GM19372 (cell line): ENCODE measurements at regions not wholly inside any gene's neighbourhood (a gene's known extent, or its start where the extent isn't known, plus 50 kb on each side); places are given as distances from the start of the nearest gene placed in this dataset.

Source experiments
- ATAC-seq: cut with Tn5 transposase; IDR thresholded peaks from one replicate; pipeline ENCODE4 v1.9.1; 2021; ENCODE audit warnings: mild to moderate bottlenecking, low read depth, moderate library complexity; ENCODE audit not compliant: unreplicated experiment

GRCh38 chr10:78354101-78354500 lies 320.4 kb downstream of the RPS24 start:
- ATAC-seq = no peak

- ATAC-seq = no peak
These were observed 322.7 kb downstream of the RPS24 start for GRCh38 chr10:78356291-78356900.

GRCh38 chr10:78357141-78358063 lies 323.7 kb downstream of the RPS24 start:
- no peak for ATAC-seq

GRCh38 chr10:78358351-78358750 lies 324.7 kb downstream of the RPS24 start:
- ATAC-seq = no peak

- no peak for ATAC-seq
These were observed 325.3 kb downstream of the RPS24 start for GRCh38 chr10:78358982-78359381.

GRCh38 chr10:78359640-78360091 lies 326.0 kb downstream of the RPS24 start:
- ATAC-seq = no peak

- ATAC-seq = no peak
These were observed 326.6 kb downstream of the RPS24 start for GRCh38 chr10:78360284-78360683.

GRCh38 chr10:78361031-78361430 lies 327.4 kb downstream of the RPS24 start:
- no peak for ATAC-seq

GRCh38 chr10:78362406-78363022 lies 328.9 kb downstream of the RPS24 start:
- no peak for ATAC-seq

- ATAC-seq = no peak
These were observed 329.5 kb downstream of the RPS24 start for GRCh38 chr10:78363190-78363589.

GRCh38 chr10:78365694-78366093 lies 332.0 kb downstream of the RPS24 start:
- ATAC-seq = no peak

GRCh38 chr10:78366663-78367411 lies 333.2 kb downstream of the RPS24 start:
- no peak for ATAC-seq

GRCh38 chr10:78367751-78368150 lies 334.1 kb downstream of the RPS24 start:
- no peak for ATAC-seq

GRCh38 chr10:78371136-78371535 lies 337.5 kb downstream of the RPS24 start:
- no peak for ATAC-seq

- ATAC-seq = no peak
These were observed 339.1 kb downstream of the RPS24 start for GRCh38 chr10:78372806-78373205.

- no peak for ATAC-seq
These were observed 340.8 kb downstream of the RPS24 start for GRCh38 chr10:78374331-78375028.

GRCh38 chr10:78375854-78376785 lies 342.5 kb downstream of the RPS24 start:
- ATAC-seq = no peak

GRCh38 chr10:78377356-78377755 lies 343.7 kb downstream of the RPS24 start:
- ATAC-seq = no peak

GRCh38 chr10:78378192-78378591 lies 344.5 kb downstream of the RPS24 start:
- ATAC-seq = no peak
